ENCODE measurements at regions not wholly inside any gene's neighbourhood (a gene's known extent, or its start where the extent isn't known, plus 50 kb on each side); places are given as distances from the start of the nearest gene placed in this dataset.

GRCh38 chr18:45423659-45424058, 191.6 kb upstream of the SLC14A2 start:
- Mint-ChIP-seq H3K27ac (no peak overlapping the region), H3K9me3 (no peaks in the 10 kb centered on the region), H3K4me1 (ENCODE audit: unreplicated experiment) (no peaks in the 10 kb centered on the region), H3K36me3 (no peaks in the 10 kb centered on the region), H3K4me3 (no peak overlapping the region), H3K27me3 (peaks cover 6% of the 10 kb centered on the region)
- no peak for TF ChIP-seq CTCF (conservative IDR thresholded peaks at IDR 0.05)
- DNase-seq (ENCODE audit: extremely low spot score, unreplicated experiment): no peak

DNA sequence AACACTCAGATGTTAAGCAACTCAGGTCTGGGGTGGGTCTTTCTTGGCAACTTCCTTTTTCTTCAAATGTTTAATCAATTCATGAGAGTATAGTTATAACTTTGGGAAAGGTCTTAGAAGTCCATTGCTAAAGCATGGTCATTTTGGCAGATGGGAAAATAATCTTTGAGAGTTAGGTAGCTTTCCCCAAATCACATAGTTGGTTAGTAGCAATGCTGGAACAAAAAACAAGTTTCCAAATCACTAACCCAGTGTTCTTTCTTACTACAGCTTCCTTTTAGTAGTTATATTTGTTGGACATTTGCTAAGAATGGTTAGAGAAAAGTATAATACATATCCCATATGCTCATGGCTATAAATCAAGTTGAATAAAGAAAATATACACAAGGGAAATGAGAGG, 185.2 kb upstream of the SLC14A2 start:
- no peak for TF ChIP-seq CTCF (conservative IDR thresholded peaks at IDR 0.05)
- Mint-ChIP-seq H3K27ac (no peak overlapping the region), H3K27me3 (peaks cover 6% of the 10 kb centered on the region), H3K4me3 (no peak overlapping the region), H3K36me3 (no peaks in the 10 kb centered on the region), H3K4me1 (ENCODE audit: unreplicated experiment) (no peaks in the 10 kb centered on the region), H3K9me3 (no peaks in the 10 kb centered on the region)
- DNase-seq (ENCODE audit: extremely low spot score, unreplicated experiment): no peak

DNA sequence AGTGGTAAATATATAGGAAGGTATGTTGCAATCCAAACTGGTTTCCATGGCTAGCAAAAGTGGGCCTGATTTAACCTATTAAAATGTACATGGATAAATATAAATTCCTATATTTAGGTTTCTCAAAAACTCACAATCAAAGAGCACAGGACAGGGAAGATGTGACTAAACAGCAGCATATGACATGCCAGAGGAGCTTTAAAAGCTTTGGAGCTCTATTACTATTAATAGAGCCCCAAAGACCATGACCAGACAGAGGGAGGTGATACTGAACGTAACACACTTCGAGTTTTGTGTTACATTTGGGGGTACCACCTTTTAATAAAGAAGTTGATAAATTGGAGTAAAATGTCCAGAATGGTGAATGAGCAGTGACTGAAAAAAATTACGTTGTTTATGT, 179.5 kb upstream of the SLC14A2 start:
- Mint-ChIP-seq H3K27me3 (no peaks in the 10 kb centered on the region), H3K36me3 (no peaks in the 10 kb centered on the region), H3K27ac (no peak overlapping the region), H3K4me3 (no peak overlapping the region), H3K9me3 (no peaks in the 10 kb centered on the region), H3K4me1 (ENCODE audit: unreplicated experiment) (peaks cover 16% of the 10 kb centered on the region)
- no peak for DNase-seq (ENCODE audit: extremely low spot score, unreplicated experiment)
- no peak for TF ChIP-seq CTCF (conservative IDR thresholded peaks at IDR 0.05)

DNA sequence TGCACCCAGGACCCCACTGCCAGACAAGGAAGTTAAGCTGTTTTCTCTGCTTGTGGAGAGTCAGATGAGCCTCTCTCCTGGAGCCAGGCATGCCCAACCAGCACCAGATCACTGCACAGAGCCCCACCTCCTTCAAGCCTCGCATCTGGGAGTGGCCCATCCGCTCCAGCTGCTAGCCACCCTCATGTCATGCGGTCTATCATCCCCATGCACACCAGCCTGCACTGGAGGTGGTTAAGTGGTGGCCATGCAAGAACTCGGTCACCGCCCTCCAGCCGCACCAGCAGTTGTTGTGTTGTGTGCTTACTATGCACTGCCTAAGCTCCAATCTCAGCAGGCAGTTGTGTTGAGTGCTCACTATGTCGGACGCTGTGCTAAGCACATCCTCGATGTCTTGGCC, 177.9 kb upstream of the SLC14A2 start:
- Mint-ChIP-seq H3K9me3 (no peaks in the 10 kb centered on the region), H3K4me3 (no peak overlapping the region), H3K27me3 (no peaks in the 10 kb centered on the region), H3K36me3 (no peaks in the 10 kb centered on the region), H3K27ac (no peak overlapping the region), H3K4me1 (ENCODE audit: unreplicated experiment) (peaks cover 16% of the 10 kb centered on the region)
- TF ChIP-seq CTCF (conservative IDR thresholded peaks at IDR 0.05): no peak
- DNase-seq (ENCODE audit: extremely low spot score, unreplicated experiment): no peak

- Mint-ChIP-seq H3K27ac (no peak overlapping the region), H3K27me3 (peaks cover 3% of the 10 kb centered on the region), H3K36me3 (no peaks in the 10 kb centered on the region), H3K9me3 (no peaks in the 10 kb centered on the region), H3K4me1 (ENCODE audit: unreplicated experiment) (peaks cover 16% of the 10 kb centered on the region), H3K4me3 (no peak overlapping the region)
- TF ChIP-seq CTCF (conservative IDR thresholded peaks at IDR 0.05): no peak
- no peak for DNase-seq (ENCODE audit: extremely low spot score, unreplicated experiment)
These were observed 175.2 kb upstream of the SLC14A2 start for GRCh38 chr18:45439851-45440645.
